ENCODE measurements at regions not wholly inside any gene's neighbourhood (a gene's known extent, or its start where the extent isn't known, plus 50 kb on each side); places are given as distances from the start of the nearest gene placed in this dataset.

GRCh38 chr22:48477031-48477721, 1350.5 kb downstream of the BRD1 start:
- TF ChIP-seq EZH2 (optimal IDR thresholded peaks at IDR 0.05; ENCODE audit: low read depth, low read length) (no peak), CTCF (IDR thresholded peaks at IDR 0.05; ENCODE audit: low read length) (no peak)

All from MM.1S (cell line).